HCT116 (cell line): ENCODE measurements at regions not wholly inside any gene's neighbourhood (a gene's known extent, or its start where the extent isn't known, plus 50 kb on each side); places are given as distances from the start of the nearest gene placed in this dataset.
"Not testable (repeated sequence)": the region's sequence is repeated elsewhere in the genome, so short reads cannot be mapped to it uniquely, and the experiment has no call there.

Experiments used
- ATAC-seq: fragments of 200-7000 bp; cut with Tn5 transposase; 2 replicates; pipeline ENCODE4 v1.9.1; 2020; ENCODE audit warnings: mild to moderate bottlenecking, moderate library complexity
- BruUV-seq: library from RNA; stranded (reverse); fragments of 400-500 nt; replicated peaks from 2 replicates; lab custom pipeline; 2021; lab: Mats Ljungman, UMichigan
- CTCF ChIA-PET: fragments of 300-600 bp; sonication (Branson Sonifier 250); formaldehyde crosslinking; loops from one replicate; lab custom pipeline; 2021; ENCODE audit warnings: antibody characterized with exemption; lab: Charles Lee
- POLR2A ChIA-PET: fragments of 300-600, 350-600 bp; sonication (Branson Sonifier 250); formaldehyde crosslinking; loops from one replicate; lab custom pipeline; 2021; ENCODE audit warnings: antibody characterized with exemption; lab: Charles Lee
- RAD21 ChIA-PET, 2 experiments: fragments of 300-600 bp; sonication (Branson Sonifier 250); formaldehyde crosslinking; loops; one replicate each; lab custom pipeline; 2023; ENCODE audit warnings: low total read pairs in 2 of 2; ENCODE audit not compliant: uncharacterized antibody in 2 of 2, unreplicated experiment in 2 of 2, low non-redundant PET in 1 of 2; lab: Charles Lee
- DNase-seq: peaks from one replicate; pipeline ENCODE4 v3.0.0-alpha.2; 2010; ENCODE audit warnings: low read depth, low spot score
- H2AFZ ChIP-seq: fragments of 200-600 bp; shearing (Covaris generic), sonication (generic); 2 replicates; pipeline ENCODE4 v1.6.1; 2017; ENCODE audit warnings: low read depth, mixed run types, mixed read lengths, antibody characterized with exemption, low read length; ENCODE audit not compliant: poor library complexity, severe bottlenecking
- H3K27ac ChIP-seq: 2 replicates; pipeline ENCODE4 v1.5.1; 2012; ENCODE audit warnings: low read depth, low read length
- H3K27me3 ChIP-seq: fragments of 200-600 bp; sonication (generic); 2 replicates; pipeline ENCODE4 v1.6.1; 2016; ENCODE audit warnings: mixed run types, low read length, mixed read lengths; ENCODE audit not compliant: insufficient read depth
- H3K36me3 ChIP-seq, 2 experiments: fragments of 200-500 bp in 1 of 2; fragments of 200-600 bp in 1 of 2; sonication (Bioruptor generic) in 1 of 2; sonication (generic) in 1 of 2; 2 replicates each; pipeline versions ENCODE4 v1.5.1 to v1.6.1; 2014 to 2016; ENCODE audit warnings: low read length in 2 of 2, inconsistent platforms in 1 of 2, mixed read lengths in 1 of 2, mixed run types in 1 of 2; ENCODE audit not compliant: insufficient read depth in 2 of 2, control insufficient read depth in 1 of 2
- H3K4me1 ChIP-seq, 2 experiments: fragments of 200-600 bp in 1 of 2; sonication (generic) in 1 of 2; 2 replicates each; pipeline versions ENCODE4 v1.5.1 to v1.6.1; 2012 to 2017; ENCODE audit warnings: low read length in 2 of 2, inconsistent platforms in 1 of 2, mild to moderate bottlenecking in 1 of 2, mixed read lengths in 1 of 2, mixed run types in 1 of 2, moderate library complexity in 1 of 2; ENCODE audit not compliant: insufficient read depth in 2 of 2, control insufficient read depth in 1 of 2
- H3K4me2 ChIP-seq: fragments of 200-600 bp; sonication (generic); 2 replicates; pipeline ENCODE4 v1.6.1; 2017; ENCODE audit warnings: mixed run types, low read length, mixed read lengths
- H3K4me3 ChIP-seq, 2 experiments: fragments of 200-600 bp in 1 of 2; sonication (generic) in 1 of 2; replicated peaks in 1 of 2; 2 replicates each; pipeline ENCODE4 v1.5.1; 2011 to 2016; ENCODE audit warnings: low read length in 2 of 2, control low read depth in 1 of 2, low read depth in 1 of 2, mild to moderate bottlenecking in 1 of 2, mixed read lengths in 1 of 2, mixed run types in 1 of 2
- H3K79me2 ChIP-seq: fragments of 200-600 bp; sonication (generic); 2 replicates; pipeline ENCODE4 v1.6.1; 2017; ENCODE audit warnings: mild to moderate bottlenecking, mixed run types, low read length, moderate library complexity, mixed read lengths; ENCODE audit not compliant: insufficient read depth
- H3K9ac ChIP-seq: fragments of 200-600 bp; sonication (generic); 2 replicates; pipeline ENCODE4 v1.6.1; 2016; ENCODE audit warnings: low read length, mixed read lengths
- H3K9me2 ChIP-seq: fragments of 200-600 bp; sonication (generic), shearing (Covaris generic); 2 replicates; pipeline ENCODE4 v1.6.1; 2017; ENCODE audit warnings: mixed run types, mild to moderate bottlenecking, moderate library complexity; ENCODE audit not compliant: insufficient read depth
- H3K9me3 ChIP-seq, 2 experiments: fragments of 200-500 bp in 1 of 2; fragments of 200-600 bp in 1 of 2; sonication (Bioruptor generic) in 1 of 2; sonication (generic) in 1 of 2; 2 replicates each; pipeline ENCODE4 v1.6.1; 2014 to 2017; ENCODE audit warnings: low read length in 2 of 2, mixed read lengths in 2 of 2, inconsistent platforms in 1 of 2, low read depth in 1 of 2, mild to moderate bottlenecking in 1 of 2, mixed run types in 1 of 2, moderate library complexity in 1 of 2; ENCODE audit not compliant: control insufficient read depth in 1 of 2, insufficient read depth in 1 of 2
- H4K20me1 ChIP-seq: fragments of 200-600 bp; sonication (generic), shearing (Covaris generic); 2 replicates; pipeline ENCODE4 v1.6.1; 2017; ENCODE audit warnings: mixed run types, mild to moderate bottlenecking, moderate library complexity; ENCODE audit not compliant: insufficient read depth
- intact Hi-C: fragments of 100-400 bp; cut with micrococcal nuclease; formaldehyde crosslinking; loops from 2 replicates; pipeline ENCODE4 v1.10.0; 2022

- H2AFZ ChIP-seq, intact Hi-C loops, H3K9me3 ChIP-seq, DNase-seq, ATAC-seq, H3K9me2 ChIP-seq, POLR2A ChIA-PET, H4K20me1 ChIP-seq, H3K36me3 ChIP-seq, H3K79me2 ChIP-seq, RAD21 ChIA-PET, H3K4me2 ChIP-seq, H3K9ac ChIP-seq, H3K27me3 ChIP-seq, H3K4me1 ChIP-seq, H3K27ac ChIP-seq, BruUV-seq, H3K4me3 ChIP-seq, CTCF ChIA-PET: not testable (repeated sequence)
These were observed 113.8 kb upstream of the SEC22B start for GRCh38 chr1:120290105-120290504.

GRCh38 chr1:120289601-120290074, 113.3 kb upstream of the SEC22B start:
- CTCF ChIA-PET, RAD21 ChIA-PET, H3K9me2 ChIP-seq, H2AFZ ChIP-seq, DNase-seq, H3K4me2 ChIP-seq, BruUV-seq, H3K36me3 ChIP-seq, H4K20me1 ChIP-seq, H3K9ac ChIP-seq, H3K4me3 ChIP-seq, POLR2A ChIA-PET, H3K9me3 ChIP-seq, H3K27me3 ChIP-seq, H3K4me1 ChIP-seq, H3K27ac ChIP-seq, ATAC-seq, H3K79me2 ChIP-seq, intact Hi-C loops: not testable (repeated sequence)

- H4K20me1 ChIP-seq, H3K4me2 ChIP-seq, DNase-seq, RAD21 ChIA-PET, intact Hi-C loops, H3K36me3 ChIP-seq, H3K79me2 ChIP-seq, H3K27ac ChIP-seq, ATAC-seq, H3K27me3 ChIP-seq, H3K9me2 ChIP-seq, CTCF ChIA-PET, H3K9ac ChIP-seq, H3K4me1 ChIP-seq, H2AFZ ChIP-seq, H3K4me3 ChIP-seq, H3K9me3 ChIP-seq, POLR2A ChIA-PET, BruUV-seq: not testable (repeated sequence)
These were observed 112.7 kb upstream of the SEC22B start for GRCh38 chr1:120288814-120289600.

GRCh38 chr1:120288167-120288566, 111.8 kb upstream of the SEC22B start:
- CTCF ChIA-PET, ATAC-seq, H3K79me2 ChIP-seq, H3K36me3 ChIP-seq, H3K4me3 ChIP-seq, RAD21 ChIA-PET, intact Hi-C loops, POLR2A ChIA-PET, H3K9me2 ChIP-seq, H3K4me2 ChIP-seq, H4K20me1 ChIP-seq, H2AFZ ChIP-seq, H3K27ac ChIP-seq, H3K4me1 ChIP-seq, H3K9ac ChIP-seq, H3K9me3 ChIP-seq, DNase-seq, H3K27me3 ChIP-seq, BruUV-seq: not testable (repeated sequence)
